Type B pancreatic cell (in vitro differentiated cells): ENCODE measurements at regions not wholly inside any gene's neighbourhood (a gene's known extent, or its start where the extent isn't known, plus 50 kb on each side); places are given as distances from the start of the nearest gene placed in this dataset.
"Not testable (repeated sequence)": the region's sequence is repeated elsewhere in the genome, so short reads cannot be mapped to it uniquely, and the experiment has no call there.

Experiments used
- DNase-seq: peaks from one replicate; pipeline ENCODE4 v3.0.0; 2021; ENCODE audit warnings: mixed read lengths; ENCODE audit not compliant: unreplicated experiment; ENCODE audit errors: extremely low spot score
- H3K27ac Mint-ChIP-seq: 2 replicates; pipeline ENCODE4 v1.8.0; 2021; ENCODE audit warnings: mild to moderate bottlenecking, mixed read lengths
- H3K27me3 Mint-ChIP-seq: 2 replicates; pipeline ENCODE4 v1.8.0; 2021; ENCODE audit warnings: mixed read lengths
- H3K36me3 Mint-ChIP-seq: 2 replicates; pipeline ENCODE4 v1.8.0; 2021; ENCODE audit warnings: mixed read lengths
- H3K4me1 Mint-ChIP-seq: one replicate; pipeline ENCODE4 v1.8.0; 2021; ENCODE audit warnings: mixed read lengths; ENCODE audit not compliant: unreplicated experiment
- H3K4me3 Mint-ChIP-seq: 2 replicates; pipeline ENCODE4 v1.8.0; 2021; ENCODE audit warnings: mild to moderate bottlenecking, mixed read lengths
- H3K9me3 Mint-ChIP-seq: 2 replicates; pipeline ENCODE4 v1.8.0; 2021; ENCODE audit warnings: mixed read lengths
- CTCF ChIP-seq: fragments of 200-600 bp; sonication (generic); conservative IDR thresholded peaks from 2 replicates; pipeline ENCODE4 v1.5.0; 2021; ENCODE audit warnings: antibody characterized with exemption, mild to moderate bottlenecking

DNA sequence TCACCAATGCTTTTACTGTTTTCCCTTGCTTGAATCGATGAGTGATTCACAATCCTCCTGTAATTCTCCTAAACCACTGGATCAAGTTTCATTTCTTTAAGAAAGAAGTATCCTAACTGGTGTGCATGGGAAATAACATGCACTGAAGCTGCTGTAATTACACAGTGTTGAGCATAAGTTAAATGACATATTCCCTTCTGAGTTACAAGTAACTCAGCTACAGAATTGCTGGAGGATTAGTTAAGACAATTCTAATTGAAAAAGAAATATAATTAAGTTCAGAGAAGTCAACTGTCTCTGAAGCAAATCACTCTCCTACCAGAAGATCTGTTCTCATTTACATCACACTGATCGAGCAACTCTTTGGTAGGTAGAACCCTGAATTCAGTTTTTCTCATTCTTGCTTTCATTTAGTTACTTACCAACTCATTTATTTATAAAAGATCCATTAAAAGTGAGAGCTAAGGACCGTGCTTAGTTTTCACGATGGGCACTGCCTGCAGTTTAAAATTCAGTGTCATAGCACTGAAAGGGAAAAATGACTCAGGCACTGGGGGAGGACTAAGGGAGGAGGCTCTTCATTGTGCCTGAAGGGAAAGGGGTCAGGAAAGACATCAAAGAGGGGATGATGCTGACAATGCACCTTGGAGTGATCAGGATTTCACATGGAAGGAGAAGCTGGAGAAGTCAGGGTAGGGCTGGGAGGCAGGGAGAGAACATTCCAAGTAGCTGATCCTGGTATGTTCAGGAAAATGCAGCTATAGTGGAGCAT is 327.2 kb downstream of the EMP1 start:
- no peak for TF ChIP-seq CTCF
- DNase-seq: no peak
- H3K4me1 Mint-ChIP-seq: no peaks in the 10 kb centered on the region
- no peak overlapping the region for H3K4me3 Mint-ChIP-seq
- H3K9me3 Mint-ChIP-seq: no peaks in the 10 kb centered on the region
- H3K27me3 Mint-ChIP-seq: peaks cover 4% of the 10 kb centered on the region
- H3K27ac Mint-ChIP-seq: no peak overlapping the region
- peaks cover 4% of the 10 kb centered on the region for H3K36me3 Mint-ChIP-seq

DNA sequence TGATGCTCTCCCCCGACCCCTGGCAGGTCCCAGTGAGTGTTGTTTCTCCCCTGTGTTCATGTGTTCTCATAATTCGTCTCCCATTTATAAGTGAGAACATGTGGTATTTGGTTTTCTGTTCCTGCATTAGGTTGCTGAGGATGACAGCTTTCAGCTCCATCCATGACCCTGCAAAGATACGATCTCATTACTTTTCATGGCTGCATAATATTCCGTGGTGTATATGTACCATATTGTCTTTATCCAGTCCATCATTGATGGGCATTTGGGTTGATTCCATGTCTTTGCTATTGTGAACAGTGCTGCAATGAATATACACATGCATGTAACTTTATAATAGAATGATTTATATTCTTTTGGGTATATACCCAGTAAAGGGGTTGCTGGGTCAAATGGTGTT is 321.5 kb downstream of the EMP1 start:
- H3K36me3 Mint-ChIP-seq, H3K27ac Mint-ChIP-seq, H3K4me3 Mint-ChIP-seq, H3K4me1 Mint-ChIP-seq, H3K27me3 Mint-ChIP-seq, DNase-seq, H3K9me3 Mint-ChIP-seq: not testable (repeated sequence)

DNA sequence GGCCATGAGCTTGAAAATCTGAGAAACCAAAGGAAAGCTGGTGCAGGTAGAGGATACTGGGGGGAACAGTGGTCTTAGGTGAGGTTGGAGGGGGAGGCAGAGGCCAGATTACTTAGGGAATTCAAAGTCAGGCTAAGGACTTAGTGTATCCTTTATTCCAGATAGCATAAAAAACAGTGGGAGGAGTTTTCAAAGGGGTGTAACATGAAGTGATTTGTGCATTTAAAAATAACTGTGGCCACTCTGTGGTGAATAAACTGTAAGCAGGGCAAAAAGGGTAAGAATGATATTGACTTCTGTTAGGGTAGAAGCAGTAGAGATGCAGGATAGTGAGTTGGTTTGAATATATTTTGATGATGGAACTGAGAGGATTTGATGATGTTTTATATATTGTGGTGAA is 313.2 kb downstream of the EMP1 start:
- TF ChIP-seq CTCF: no peak
- H3K4me1 Mint-ChIP-seq: no peaks in the 10 kb centered on the region
- H3K9me3 Mint-ChIP-seq: no peaks in the 10 kb centered on the region
- H3K36me3 Mint-ChIP-seq: no peaks in the 10 kb centered on the region
- peaks cover 4% of the 10 kb centered on the region for H3K27me3 Mint-ChIP-seq
- DNase-seq: no peak
- no peak overlapping the region for H3K27ac Mint-ChIP-seq
- no peak overlapping the region for H3K4me3 Mint-ChIP-seq

- no peak overlapping the region for H3K27ac Mint-ChIP-seq
- H3K27me3 Mint-ChIP-seq: peaks cover 6% of the 10 kb centered on the region
- no peak overlapping the region for H3K4me3 Mint-ChIP-seq
- peaks cover 3% of the 10 kb centered on the region for H3K36me3 Mint-ChIP-seq
- TF ChIP-seq CTCF: no peak
- no peaks in the 10 kb centered on the region for H3K9me3 Mint-ChIP-seq
- no peaks in the 10 kb centered on the region for H3K4me1 Mint-ChIP-seq
- no peak for DNase-seq
These were observed 309.1 kb downstream of the EMP1 start for GRCh38 chr12:13505636-13506035.

- Mint-ChIP-seq H3K36me3 (peaks cover 3% of the 10 kb centered on the region), H3K27ac (no peak overlapping the region), H3K9me3 (no peaks in the 10 kb centered on the region), H3K4me1 (no peaks in the 10 kb centered on the region), H3K27me3 (peaks cover 6% of the 10 kb centered on the region), H3K4me3 (no peak overlapping the region)
- TF ChIP-seq CTCF: no peak
- no peak for DNase-seq
These were observed 308.7 kb downstream of the EMP1 start for GRCh38 chr12:13505224-13505623.

DNA sequence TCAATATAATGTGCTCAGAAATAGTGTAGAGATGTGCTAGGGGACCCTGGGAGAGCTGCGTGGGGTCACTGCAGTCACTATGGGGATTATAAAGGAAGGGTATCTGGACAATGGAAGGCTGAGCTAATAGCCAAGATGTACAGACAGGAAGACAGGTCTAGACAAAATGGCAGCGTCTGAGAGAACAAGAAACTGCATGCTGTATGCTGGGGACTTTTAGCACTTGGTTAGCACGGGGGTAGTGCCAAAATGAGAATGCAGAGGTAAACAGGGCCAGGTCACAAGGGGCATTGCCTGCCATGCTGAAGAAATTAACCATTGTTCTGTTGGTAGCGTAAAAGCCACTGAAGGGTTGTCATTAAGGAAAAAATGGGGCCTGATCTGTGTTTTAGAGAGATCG is 308.2 kb downstream of the EMP1 start:
- Mint-ChIP-seq H3K27ac (no peak overlapping the region), H3K36me3 (peaks cover 3% of the 10 kb centered on the region), H3K4me3 (no peak overlapping the region), H3K27me3 (peaks cover 7% of the 10 kb centered on the region), H3K9me3 (no peaks in the 10 kb centered on the region), H3K4me1 (no peaks in the 10 kb centered on the region)
- no peak for TF ChIP-seq CTCF
- no peak for DNase-seq
